GM10248 (cell line): ENCODE measurements at regions not wholly inside any gene's neighbourhood (a gene's known extent, or its start where the extent isn't known, plus 50 kb on each side); places are given as distances from the start of the nearest gene placed in this dataset.

Experiments
- CTCF ChIA-PET: fragments of 300-600 bp; sonication (Branson Sonifier 250); formaldehyde crosslinking; extraction: SDS; loops from one replicate; lab custom pipeline; 2021; ENCODE audit warnings: antibody characterized with exemption; lab: Yijun Ruan, JAX
- POLR2A ChIA-PET: fragments of 350-650 bp; sonication (Branson Sonifier 250); formaldehyde crosslinking; extraction: SDS; loops from one replicate; lab custom pipeline; 2020; ENCODE audit warnings: antibody characterized with exemption; lab: Yijun Ruan, JAX
- DNase-seq: peaks from one replicate; pipeline ENCODE4 v3.0.0; 2012; ENCODE audit errors: extremely low spot score
- TF ChIP-seq, protein P1 (sequence below): IDR thresholded peaks from 2 replicates; pipeline ENCODE4 v1.5.1; 2012; ENCODE audit warnings: mild to moderate bottlenecking, low read depth; ENCODE audit errors: extremely low read depth, missing control alignments, control extremely low read depth

DNA sequence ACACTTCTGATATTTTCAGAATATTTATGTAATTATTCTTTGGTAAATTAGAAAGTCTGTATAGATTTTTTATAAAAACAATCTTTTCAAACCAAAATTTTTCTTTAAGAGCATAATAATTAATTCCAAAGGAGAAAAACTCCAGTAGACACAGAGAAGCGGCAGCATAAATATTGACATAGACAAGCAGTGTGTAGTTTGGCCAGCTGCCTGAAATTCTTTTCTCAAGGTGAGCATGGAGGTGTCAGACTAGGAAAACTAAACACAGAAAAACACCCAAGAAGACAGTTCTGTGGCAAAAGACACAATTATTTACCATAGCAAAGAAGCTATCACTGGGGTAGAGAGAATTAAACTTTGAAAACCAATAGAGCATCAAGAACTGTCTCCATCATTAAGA, 82.4 kb downstream of the KLF6 start:
- no peak for DNase-seq
- TF ChIP-seq, protein P1, sequence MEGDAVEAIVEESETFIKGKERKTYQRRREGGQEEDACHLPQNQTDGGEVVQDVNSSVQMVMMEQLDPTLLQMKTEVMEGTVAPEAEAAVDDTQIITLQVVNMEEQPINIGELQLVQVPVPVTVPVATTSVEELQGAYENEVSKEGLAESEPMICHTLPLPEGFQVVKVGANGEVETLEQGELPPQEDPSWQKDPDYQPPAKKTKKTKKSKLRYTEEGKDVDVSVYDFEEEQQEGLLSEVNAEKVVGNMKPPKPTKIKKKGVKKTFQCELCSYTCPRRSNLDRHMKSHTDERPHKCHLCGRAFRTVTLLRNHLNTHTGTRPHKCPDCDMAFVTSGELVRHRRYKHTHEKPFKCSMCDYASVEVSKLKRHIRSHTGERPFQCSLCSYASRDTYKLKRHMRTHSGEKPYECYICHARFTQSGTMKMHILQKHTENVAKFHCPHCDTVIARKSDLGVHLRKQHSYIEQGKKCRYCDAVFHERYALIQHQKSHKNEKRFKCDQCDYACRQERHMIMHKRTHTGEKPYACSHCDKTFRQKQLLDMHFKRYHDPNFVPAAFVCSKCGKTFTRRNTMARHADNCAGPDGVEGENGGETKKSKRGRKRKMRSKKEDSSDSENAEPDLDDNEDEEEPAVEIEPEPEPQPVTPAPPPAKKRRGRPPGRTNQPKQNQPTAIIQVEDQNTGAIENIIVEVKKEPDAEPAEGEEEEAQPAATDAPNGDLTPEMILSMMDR: no peak
- POLR2A ChIA-PET: no interaction called here
- CTCF ChIA-PET: no interaction called here

DNA sequence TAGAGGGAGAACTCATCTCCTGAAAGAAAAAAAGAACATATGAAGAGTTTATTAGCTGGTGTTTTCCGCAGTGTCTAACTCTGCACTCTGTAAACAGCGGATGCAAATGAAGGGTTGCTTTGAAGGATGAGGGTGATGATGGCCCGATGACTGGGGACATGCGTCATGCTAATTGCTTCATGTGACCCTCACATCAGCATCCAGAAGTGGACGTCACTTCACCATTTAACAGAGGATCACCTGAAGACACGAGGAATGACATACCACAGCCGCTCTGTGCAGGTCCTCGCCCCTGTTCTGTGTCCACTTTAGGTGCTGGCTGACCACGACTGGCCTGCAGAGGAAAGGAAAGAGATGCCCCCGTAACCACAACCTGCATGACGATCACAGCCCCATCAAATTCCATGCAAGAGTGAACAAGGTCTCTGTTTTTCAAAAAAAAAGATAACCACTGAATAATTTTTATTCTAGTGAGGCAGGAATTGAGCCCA, 82.9 kb downstream of the KLF6 start:
- ChIA-PET POLR2A (no interaction called here), CTCF (no interaction called here)
- no peak for DNase-seq
- TF ChIP-seq, protein P1: no peak

DNA sequence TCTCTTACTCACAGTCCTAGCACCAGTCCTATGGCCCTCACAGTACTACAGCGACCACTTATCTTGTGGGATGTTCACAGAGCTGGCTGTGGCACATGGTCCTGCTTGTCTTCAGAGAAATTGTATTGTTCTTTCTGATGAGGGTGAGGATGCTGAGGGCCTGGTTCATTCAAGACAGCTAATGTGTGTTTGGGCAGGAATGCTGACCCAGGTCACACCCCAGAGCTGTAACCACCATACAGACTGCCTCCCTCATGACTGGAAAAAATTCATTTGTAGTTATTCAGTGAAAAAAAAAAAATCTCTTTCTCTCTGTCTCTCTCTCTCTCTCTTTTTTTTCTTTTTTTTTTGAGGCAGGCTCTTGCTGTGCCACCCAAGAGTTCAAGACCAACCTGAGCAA, 83.5 kb downstream of the KLF6 start:
- CTCF ChIA-PET: no interaction called here
- no peak for DNase-seq
- POLR2A ChIA-PET: no interaction called here
- TF ChIP-seq, protein P1: no peak

DNA sequence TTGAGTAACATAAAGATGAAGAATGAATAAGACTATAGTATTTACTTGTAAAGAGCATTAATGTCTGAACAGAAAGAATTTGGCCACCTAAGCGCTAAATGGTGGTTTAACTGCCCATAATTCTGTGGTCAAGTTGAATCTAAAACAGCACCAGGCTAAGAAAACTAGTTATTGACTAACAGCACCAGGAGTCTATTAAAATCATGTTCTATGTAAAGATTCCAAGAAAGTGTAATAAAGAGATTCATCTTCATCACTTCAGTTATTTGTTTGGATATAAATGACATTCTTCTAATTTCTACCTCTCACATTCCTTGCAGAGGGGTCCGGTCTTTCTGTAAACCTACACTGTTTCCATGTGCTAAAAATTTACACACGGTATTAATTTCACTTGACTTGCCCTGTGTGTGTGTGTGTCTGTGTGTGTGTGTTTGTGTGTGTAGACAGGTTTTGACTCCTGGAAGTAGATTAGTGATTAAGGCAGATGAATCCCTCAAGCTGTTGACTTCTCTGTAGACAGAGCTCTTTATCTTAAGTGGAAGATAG, 84.4 kb downstream of the KLF6 start:
- DNase-seq: no peak
- TF ChIP-seq, protein P1: no peak
- CTCF ChIA-PET: no interaction called here
- POLR2A ChIA-PET: no interaction called here

DNA sequence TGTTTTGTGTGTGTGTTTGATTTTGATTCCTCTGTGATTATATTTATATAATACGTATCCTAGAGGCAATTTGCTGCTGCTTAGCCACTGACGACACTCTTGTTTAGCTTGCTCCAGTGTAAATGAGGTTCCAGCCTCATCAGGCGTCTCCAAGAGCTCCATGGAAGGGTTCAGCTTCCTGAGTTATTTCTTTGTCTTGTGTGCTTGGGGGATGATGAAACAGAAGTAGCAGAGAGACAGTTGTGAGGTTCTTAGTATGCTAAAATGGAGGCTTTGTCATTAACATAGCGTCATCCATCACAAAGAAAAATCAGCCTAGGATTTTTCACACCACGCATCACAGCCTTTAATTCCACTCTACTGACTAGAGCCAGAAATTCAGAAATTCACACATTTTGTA, 85.1 kb downstream of the KLF6 start:
- DNase-seq: no peak
- POLR2A ChIA-PET: no interaction called here
- CTCF ChIA-PET: interaction anchor here (1.1 kb wide), 1 partner anchor 10 kb away, joined by 3 read pairs; no protein-coding TSS in a partner anchor
- TF ChIP-seq, protein P1: no peak

DNA sequence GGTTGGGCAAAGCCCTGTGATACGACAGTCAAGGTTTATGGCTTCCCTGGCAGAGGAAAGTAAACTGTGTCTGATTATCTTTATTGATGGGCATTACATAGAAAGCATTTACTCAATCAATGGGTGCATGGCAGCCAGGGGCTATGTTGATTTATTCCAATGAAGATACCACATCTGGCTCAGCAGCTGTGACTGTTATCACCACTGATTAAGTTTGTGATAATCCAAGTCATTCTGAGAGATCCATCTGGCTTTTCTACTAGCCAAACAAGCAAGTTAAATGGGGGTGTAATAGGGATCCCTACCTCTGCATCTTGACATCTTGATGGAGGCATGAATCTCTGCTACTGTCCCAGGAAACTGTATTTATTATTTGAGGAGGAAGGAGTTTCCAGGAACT, 86.7 kb downstream of the KLF6 start:
- POLR2A ChIA-PET: no interaction called here
- TF ChIP-seq, protein P1: no peak

DNA sequence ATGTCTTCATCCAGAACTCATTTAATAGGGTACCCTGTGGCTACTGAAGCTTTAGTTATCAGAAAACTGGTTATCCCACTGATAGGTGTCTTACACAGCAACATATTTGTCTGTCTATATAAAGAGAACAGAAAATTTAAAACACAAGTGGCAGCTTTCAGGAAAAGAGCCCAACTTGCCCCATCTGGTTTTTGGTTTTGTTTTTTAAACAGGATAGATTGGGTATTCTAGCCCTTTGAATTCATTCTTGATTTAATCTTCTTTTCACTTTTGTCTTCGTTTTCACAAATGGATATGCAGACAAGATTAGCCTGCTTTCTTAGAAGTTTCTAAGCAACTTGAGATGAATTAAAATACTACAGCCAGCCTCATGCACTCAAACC, 91.3 kb downstream of the KLF6 start:
- TF ChIP-seq, protein P1: no peak

More for the DNA sequence above, 86.7 kb downstream of the KLF6 start:
- no peak for DNase-seq
- CTCF ChIA-PET: no interaction called here

More for the DNA sequence above, 91.3 kb downstream of the KLF6 start:
- DNase-seq: no peak
- POLR2A ChIA-PET: no interaction called here
- CTCF ChIA-PET: interaction anchor here (1.7 kb wide), 1 partner anchor 10 kb away, joined by 3 read pairs; no protein-coding TSS in a partner anchor
